HG02973 (cell line): ENCODE measurements at regions not wholly inside any gene's neighbourhood (a gene's known extent, or its start where the extent isn't known, plus 50 kb on each side); places are given as distances from the start of the nearest gene placed in this dataset.
"Not testable (repeated sequence)": the region's sequence is repeated elsewhere in the genome, so short reads cannot be mapped to it uniquely, and the experiment has no call there.

Source experiments
- ATAC-seq: cut with Tn5 transposase; IDR thresholded peaks from one replicate; pipeline ENCODE4 v1.9.1; 2021; ENCODE audit warnings: moderate library complexity; ENCODE audit not compliant: unreplicated experiment

- not testable (repeated sequence) for ATAC-seq
Observed at GRCh38 chr16:33710696-33711087, 251.3 kb downstream of the TP53TG3F start.

DNA sequence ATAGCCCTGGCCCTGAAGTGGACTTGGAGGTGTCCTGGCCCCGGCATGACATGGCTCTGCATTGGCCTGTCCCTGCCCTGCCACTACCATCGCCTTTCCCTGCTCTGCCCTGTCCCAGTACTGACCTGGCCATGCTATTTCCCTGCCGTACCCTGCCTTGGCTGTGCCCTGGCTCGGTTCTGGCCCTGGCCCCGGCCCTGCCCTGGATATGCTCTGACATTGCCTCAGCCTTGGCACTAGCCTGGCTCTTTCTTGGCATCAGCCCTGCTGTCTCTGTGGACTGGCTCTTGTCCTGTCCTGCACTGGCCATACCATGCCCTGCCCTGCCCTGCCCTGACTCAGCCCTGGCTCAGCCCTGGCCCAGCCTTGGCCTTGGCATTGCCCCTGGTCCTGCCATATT, 252.2 kb downstream of the TP53TG3F start:
- not testable (repeated sequence) for ATAC-seq

DNA sequence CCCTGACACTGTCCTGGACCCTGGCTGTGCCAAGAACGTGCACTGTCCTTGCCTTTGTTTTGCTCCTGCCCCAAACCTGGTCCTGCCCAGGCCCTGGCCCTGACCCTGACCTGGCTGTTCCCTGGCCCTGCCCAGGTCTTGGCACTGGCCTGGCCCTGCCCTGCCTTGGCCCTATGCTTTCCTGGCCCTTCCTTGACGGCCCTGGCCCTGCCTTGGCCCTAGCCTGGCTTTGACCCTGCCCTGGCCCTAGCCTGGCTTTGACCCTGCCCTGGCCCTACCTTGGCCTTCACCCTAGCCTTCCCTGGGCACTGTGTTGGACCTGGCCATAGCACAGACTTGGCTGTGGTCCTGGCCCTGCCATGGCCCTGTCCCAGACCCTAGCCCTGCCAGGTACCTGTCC, 252.9 kb downstream of the TP53TG3F start:
- ATAC-seq, result not testable (repeated sequence)

DNA sequence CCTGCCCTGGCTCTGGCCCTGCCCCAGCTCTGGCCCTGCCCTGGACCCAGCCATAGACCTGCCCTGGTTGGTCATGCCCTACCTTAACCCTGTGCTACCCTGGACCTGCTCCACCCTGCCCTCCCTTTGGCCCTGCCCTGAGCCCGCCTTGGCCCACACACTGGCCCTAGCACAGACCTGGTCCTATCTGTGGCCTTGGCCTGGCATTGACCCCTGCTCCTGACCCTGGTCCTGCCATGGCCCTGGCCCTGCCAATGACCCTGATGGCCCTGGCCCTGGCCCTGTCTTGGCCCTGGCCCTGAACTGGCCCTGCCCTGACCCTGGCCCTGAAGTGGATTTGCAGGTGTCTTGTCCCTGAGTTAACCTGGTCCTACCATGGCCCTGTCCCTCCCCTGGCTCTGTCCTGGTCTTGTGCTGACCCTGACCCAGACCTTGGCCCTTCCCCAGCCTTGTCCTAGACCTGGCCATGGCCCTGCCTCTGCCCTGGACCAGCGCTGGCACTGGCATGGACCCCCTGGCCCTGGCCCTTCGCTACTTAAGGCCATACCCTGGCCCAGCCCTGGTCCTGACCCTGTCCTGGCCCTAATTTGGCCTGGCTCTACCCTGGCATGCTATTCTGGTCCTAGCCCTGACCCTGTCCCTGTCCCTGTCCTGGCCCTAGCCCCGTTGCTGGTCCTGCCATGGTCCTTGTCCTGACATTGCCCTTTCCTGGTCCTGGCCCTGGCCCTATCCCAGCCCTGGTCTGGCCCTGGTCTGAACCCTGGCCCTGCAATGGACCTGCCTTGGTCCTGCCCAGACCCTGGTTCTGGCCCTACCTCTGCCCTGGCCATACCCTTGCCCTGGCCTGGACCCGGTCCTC, 253.7 kb downstream of the TP53TG3F start:
- ATAC-seq, result not testable (repeated sequence)

DNA sequence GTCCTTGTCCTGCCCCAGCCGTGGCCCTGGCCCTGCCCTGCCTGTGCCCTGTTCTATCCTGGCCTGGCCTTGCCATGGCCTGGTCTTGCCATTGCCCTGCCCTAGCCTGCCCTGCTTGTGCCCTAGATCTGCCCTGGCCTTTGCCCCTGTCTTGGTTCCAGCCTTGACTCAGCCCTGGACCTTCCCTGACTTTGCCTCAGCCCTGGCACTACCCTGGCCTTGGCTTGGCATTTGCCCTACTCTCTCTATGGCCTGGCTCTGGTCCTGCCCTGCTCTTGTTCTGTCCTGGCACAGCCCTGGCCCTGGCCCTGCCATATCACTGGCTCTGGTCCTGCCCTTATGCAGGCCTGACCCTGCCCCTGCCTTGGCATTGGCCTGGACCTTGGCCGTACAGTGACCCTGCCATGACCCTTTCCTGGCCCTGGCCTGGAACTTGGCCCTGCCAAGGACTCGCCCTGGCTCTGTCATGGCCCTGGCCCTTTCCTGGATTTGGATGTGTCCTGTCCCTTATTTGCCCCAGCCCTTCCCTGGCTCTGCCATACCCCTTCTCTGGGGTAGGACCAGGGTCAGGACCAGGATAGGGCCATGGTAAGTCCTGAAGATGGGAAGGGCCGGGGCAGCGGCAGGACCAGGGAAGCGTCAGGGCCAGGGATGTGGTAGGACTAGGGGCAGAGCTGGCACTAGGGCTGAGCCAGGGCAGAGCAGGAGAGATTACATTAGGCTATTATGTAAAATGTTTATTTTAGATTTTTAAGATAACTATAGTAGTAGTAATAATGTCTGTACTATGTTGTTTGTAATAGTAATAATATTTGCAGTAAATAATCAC, 254.5 kb downstream of the TP53TG3F start:
- not testable (repeated sequence) for ATAC-seq

DNA sequence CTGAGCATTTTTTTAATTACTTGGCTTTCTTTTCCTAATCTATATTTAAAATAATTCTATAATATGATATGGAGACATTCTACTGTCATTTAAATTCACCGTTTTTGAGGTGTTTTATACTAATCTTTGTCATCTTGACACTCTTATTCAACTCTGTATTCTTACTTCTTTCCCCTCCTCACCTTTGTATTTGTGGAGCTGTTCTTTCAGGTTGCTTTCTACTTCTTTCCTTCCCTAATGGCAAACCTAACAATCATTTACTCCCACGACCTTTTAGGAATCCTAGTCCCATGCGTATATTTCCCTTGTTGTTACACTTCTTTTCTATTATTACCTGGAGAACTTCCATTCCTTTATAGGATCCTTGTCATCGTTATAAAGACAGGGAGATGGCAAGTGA, 271.8 kb downstream of the TP53TG3F start:
- not testable (repeated sequence) for ATAC-seq

- not testable (repeated sequence) for ATAC-seq
Observed at GRCh38 chr16:33734650-33735049, 275.2 kb downstream of the TP53TG3F start.

DNA sequence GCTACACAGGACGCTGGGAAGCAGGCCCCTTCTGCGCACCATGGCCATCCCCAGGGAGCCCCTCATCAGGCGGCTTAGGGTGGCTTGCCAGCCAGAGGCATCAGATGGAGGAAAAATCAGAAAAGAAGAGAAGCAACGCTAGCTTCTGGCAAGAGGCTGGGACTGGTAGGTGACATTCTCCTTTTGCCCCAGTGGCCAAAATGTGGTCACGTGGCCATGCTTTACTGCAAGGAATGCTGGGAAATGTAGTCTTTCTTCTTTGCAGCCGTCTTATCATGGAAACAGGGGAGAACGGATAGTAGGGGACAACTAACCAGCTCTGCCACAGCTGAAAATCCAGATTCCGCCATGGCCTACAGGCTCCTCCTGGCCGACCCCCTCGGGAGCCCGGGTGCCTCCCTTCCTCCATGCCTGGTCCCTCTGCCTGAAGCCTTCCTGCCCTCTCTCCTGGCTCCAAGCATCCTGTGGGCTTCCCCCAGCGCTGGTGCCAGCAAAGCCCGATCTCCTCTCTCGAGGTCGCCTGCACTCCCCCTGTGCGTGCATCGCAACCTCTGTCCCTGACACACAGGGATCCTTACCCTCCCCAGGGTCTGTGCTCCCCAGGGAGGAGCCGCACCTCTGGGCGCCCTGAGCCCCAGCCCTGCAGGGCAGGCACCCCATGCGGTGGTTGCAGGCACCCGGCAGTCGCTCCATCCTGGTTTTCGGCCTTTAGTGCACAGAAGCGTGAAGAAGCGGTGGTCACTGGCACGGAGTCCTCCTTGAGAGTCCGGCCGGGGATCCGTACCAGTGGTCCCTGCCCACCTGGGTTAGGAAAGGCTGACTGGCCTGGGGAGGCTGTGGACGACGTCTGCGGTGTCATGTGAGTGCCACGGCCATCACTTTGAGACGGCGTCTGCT, 307.7 kb downstream of the TP53TG3F start:
- ATAC-seq, result not testable (repeated sequence)

- not testable (repeated sequence) for ATAC-seq
Observed at GRCh38 chr16:33768710-33769109, 309.3 kb downstream of the TP53TG3F start.

DNA sequence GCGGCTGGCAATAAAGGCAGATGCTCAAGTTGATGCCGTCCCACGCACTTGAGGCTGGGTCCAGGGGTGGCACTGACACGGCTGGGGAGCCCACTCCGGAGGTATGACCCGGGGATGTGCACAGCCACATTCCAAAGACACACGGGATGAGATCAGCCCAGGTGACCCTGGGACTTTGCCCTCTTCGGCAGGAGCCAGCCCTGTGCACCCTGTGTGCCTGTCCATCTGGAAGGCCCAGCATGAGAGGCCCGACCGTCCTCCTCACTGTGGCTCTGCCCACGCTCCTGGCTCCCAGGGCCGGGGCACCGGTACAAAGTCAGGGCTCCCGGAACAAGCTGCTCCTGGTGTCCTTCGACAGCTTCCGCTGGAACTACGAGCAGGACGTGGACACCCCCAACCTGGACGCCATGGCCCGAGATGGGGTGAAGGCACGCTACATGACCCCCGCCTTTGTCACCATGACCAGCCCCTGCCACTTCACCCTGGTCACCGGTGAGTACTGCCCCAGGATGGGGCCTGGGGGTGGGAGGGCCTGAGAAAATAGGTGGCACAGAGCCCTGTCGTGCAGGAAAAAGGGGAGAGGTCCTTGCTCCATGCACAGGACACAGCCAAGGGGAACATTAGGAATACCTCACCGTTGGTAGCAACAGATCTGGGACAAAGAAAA, 309.9 kb downstream of the TP53TG3F start:
- not testable (repeated sequence) for ATAC-seq

- ATAC-seq, result not testable (repeated sequence)
Observed at GRCh38 chr16:33770478-33770877, 311.1 kb downstream of the TP53TG3F start.

DNA sequence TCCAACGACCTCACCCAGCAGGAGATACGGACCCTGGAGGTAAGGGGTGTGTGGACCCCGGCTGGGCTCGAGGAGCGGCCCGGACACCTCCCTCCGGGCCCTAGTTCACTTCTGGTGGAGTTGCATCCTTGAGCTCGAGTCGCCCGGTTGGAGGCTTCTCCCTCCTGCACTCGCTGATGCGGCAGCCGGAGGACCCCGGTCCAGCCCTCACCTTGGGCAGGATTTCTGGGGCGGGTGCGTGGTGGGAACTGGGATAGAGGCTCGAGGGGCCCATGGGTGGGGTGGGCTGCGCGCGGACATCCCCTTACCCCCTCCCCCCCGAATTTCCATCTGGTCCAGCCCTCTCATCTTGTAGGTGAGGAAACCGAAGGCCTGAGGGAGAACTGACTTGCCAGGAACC, 311.8 kb downstream of the TP53TG3F start:
- ATAC-seq, result not testable (repeated sequence)

DNA sequence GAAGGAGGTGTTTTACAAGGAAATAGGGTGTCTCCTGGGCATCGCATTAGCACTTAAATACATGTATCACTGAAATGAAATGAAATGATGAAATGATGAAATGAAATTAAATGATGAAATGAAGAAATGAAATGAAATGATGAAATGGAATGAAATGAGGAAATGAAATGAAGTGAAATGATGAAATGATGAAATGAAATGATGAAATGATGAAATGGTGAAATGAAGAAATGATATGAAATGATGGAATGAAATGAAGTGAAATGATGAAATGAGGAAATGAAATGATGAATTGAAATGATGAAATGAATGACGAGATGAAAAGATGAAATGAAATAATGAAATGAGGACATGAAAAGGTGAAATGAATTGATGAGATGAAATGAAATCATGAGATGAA, 314.6 kb downstream of the TP53TG3F start:
- not testable (repeated sequence) for ATAC-seq

- ATAC-seq, result not testable (repeated sequence)
Observed at GRCh38 chr16:33774724-33775123, 315.3 kb downstream of the TP53TG3F start.

DNA sequence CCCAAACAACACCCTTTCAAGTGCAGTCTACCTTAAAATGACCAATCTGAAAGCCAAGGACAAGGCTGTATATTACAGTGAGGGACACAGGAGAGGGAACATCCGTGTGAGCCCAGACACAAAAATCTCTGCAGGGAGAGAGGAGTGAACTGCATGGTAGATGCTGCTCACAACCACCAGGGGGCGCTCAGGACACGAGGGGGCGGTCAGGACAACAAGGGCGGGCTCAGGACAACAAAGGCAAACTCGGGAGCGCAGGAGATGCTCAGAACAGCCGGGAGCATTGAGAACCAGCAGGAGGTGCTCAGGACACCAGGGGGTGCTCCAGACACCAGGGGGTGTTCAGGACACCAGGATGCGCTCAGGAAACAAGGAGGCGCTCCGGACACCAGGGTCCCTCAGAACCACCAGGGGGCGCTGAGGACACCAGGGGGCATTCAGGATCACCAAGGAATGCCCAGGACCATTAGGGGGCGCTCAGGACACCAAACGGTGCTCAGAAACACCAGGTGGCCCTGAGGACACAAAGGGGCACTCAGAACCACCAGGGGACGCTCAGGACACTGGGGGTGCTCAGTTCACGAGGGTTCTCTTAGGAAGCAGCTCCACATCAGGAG, 357.0 kb downstream of the TP53TG3F start:
- not testable (repeated sequence) for ATAC-seq

DNA sequence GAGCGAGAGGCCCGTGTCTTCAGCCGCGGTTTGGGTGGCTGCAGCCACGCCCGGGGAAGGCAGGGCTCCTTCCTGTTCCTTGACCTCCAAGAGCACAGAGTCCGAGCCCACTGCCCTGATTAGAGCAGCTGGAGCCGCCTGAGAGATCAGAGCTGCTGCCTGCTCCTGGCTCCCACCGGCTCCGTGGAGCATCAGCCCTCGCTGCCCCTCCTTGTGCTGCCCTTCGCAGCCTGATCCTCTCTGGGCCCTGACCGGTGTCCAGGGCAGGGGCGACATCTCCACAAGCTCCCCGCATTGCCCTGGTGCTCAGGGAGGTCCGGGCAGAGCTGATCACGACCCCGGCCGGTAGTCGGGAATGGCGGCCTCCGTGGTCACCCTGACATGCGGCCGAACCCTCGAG, 365.3 kb downstream of the TP53TG3F start:
- not testable (repeated sequence) for ATAC-seq

- ATAC-seq, result not testable (repeated sequence)
Observed at GRCh38 chr16:33827522-33827921, 368.1 kb downstream of the TP53TG3F start.

DNA sequence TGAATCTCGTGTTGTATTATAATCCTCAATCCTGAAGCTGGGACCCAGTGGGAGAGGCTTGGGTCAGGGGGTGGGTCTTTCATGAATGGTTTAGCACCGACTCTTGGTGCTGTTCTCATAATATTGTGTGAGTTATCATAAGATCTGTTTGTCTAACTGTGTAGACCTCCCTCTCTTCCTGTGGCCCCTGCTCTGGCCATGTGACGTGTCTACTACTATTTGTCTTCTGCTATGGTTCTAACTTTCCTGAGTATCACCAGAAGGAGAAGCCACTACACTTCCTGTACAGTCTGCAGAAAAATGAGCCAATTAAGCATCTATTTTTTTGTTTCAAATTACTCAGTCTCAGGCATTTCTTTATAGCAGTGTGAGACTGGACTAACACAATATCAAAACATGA, 379.7 kb downstream of the TP53TG3F start:
- not testable (repeated sequence) for ATAC-seq

GRCh38 chr16:33844533-33844932, 385.1 kb downstream of the TP53TG3F start:
- ATAC-seq, result not testable (repeated sequence)
